ENCODE measurements at regions not wholly inside any gene's neighbourhood (a gene's known extent, or its start where the extent isn't known, plus 50 kb on each side); places are given as distances from the start of the nearest gene placed in this dataset.
"Not testable (repeated sequence)": the region's sequence is repeated elsewhere in the genome, so short reads cannot be mapped to it uniquely, and the experiment has no call there.

GRCh38 chr10:8347614-8348013 lies 293.1 kb downstream of the GATA3 start:
- not testable (repeated sequence) for TF ChIP-seq CTCF (IDR thresholded peaks at IDR 0.05; ENCODE audit: low read length); EZH2 (IDR thresholded peaks at IDR 0.05; ENCODE audit: borderline replicate concordance, low read length)
